ENCODE measurements at regions not wholly inside any gene's neighbourhood (a gene's known extent, or its start where the extent isn't known, plus 50 kb on each side); places are given as distances from the start of the nearest gene placed in this dataset.

GRCh38 chr14:55754471-55754870 is 174.5 kb downstream of the KTN1 start:
- no peak for TF ChIP-seq CTCF (IDR thresholded peaks at IDR 0.05)
- no peak for TF ChIP-seq POLR2A (IDR thresholded peaks at IDR 0.05)

Measured in thyroid gland (tissue), 4 donors.